Transverse colon (tissue), 4 donors: ENCODE measurements at regions not wholly inside any gene's neighbourhood (a gene's known extent, or its start where the extent isn't known, plus 50 kb on each side); places are given as distances from the start of the nearest gene placed in this dataset.

Experiments used
- DNase-seq: peaks from one replicate; pipeline ENCODE4 v3.0.0-alpha.2; 2019
- H3K27ac ChIP-seq, 4 donors: fragments of 200-600 bp; sonication (generic); 2 replicates each; pipeline ENCODE4 v1.5.1; 2016 to 2018; ENCODE audit warnings: inconsistent platforms in 4 of 4
- H3K27me3 ChIP-seq: fragments of 200-600 bp; sonication (generic); 2 replicates; pipeline ENCODE4 v1.5.1; 2017; ENCODE audit warnings: inconsistent platforms
- H3K36me3 ChIP-seq, 4 donors: fragments of 200-600 bp; sonication (generic); 2 replicates each; pipeline ENCODE4 v1.5.1; 2017 to 2019; ENCODE audit warnings: inconsistent platforms in 4 of 4
- H3K4me1 ChIP-seq, 4 donors: fragments of 200-600 bp; sonication (generic); 2 replicates each; pipeline ENCODE4 v1.5.1; 2017 to 2020; ENCODE audit warnings: inconsistent platforms in 4 of 4
- H3K4me3 ChIP-seq, 4 donors: fragments of 200-600 bp; sonication (generic); 1 replicate in 1 of 4; 2 replicates in 3 of 4; pipeline versions ENCODE4 v1.5.1 to v1.6.1; 2017 to 2019; ENCODE audit warnings: inconsistent platforms in 4 of 4
- H3K9me3 ChIP-seq, 2 donors: fragments of 200-600 bp; sonication (generic); 2 replicates each; pipeline ENCODE4 v1.5.1; 2017 to 2019; ENCODE audit warnings: inconsistent platforms in 2 of 2
- EP300 ChIP-seq: sonication (generic); formaldehyde crosslinking; IDR thresholded peaks from one replicate; pipeline ENCODE4 v1.6.1; 2017; ENCODE audit warnings: antibody characterized with exemption, low read depth
- POLR2A ChIP-seq: fragments of 450-650 bp; IDR thresholded peaks from one replicate; pipeline ENCODE4 v1.6.1; 2016; ENCODE audit warnings: antibody characterized with exemption, mild to moderate bottlenecking, moderate library complexity
- POLR2AphosphoS5 ChIP-seq, 3 donors: sonication (generic); formaldehyde crosslinking; IDR thresholded peaks; one replicate each; pipeline ENCODE4 v1.6.1; 2016; ENCODE audit warnings: antibody characterized with exemption in 3 of 3
- WGBS, 2 donors: methylation state at CpG; one replicate each; pipeline ENCODE4 v1.1.5; 2018; ENCODE audit warnings: low coverage in 1 of 2; 5-methylcytosine and 5-hydroxymethylcytosine counted together
- in situ Hi-C, 4 donors: fragments of 200-750 bp; cut with MboI; loops; one replicate each; pipeline versions ENCODE4 v1.15.0 to v1.15.1; 2017; ENCODE audit warnings: low sequenced_read_pairs in 3 of 4, low pct_ligation_motif_present in 1 of 4, low pct_unique_long_range_greater_than_20kb in 1 of 4
- intact Hi-C: fragments of 100-400 bp; cut with DNase I; formaldehyde crosslinking; loops from one replicate; pipeline ENCODE4 v1.15.1; 2023; ENCODE audit warnings: low total_unique reads
- TF ChIP-seq, protein P1 (sequence below), 5 experiments: fragments of 200-600 bp in 3 of 5; fragments of 450-650 bp in 2 of 5; sonication (generic) in 3 of 5; IDR thresholded peaks; 1 replicate in 2 of 5; 2 replicates in 3 of 5; pipeline ENCODE4 v1.5.1; 2016 to 2017; ENCODE audit warnings: antibody characterized with exemption in 5 of 5, inconsistent platforms in 3 of 5, mild to moderate bottlenecking in 2 of 5, moderate library complexity in 1 of 5

DNA sequence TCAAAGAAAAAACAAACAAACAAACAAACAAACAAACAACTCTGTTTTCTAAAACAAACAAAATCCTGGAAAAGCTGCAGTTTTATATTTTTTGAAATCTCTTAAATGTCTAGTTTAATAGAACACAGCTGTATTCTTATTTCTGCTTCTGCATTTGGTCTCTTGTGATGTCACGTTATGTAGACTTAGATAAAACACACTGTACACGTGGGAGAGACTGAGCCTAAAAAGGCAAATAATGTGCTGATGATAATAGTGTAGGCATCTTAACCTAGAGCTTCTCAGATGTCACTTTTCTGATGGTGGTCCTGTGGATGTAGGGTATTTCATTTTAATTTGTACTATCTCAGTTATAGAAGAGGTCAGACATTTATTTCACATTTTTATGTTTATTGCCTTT is 261.7 kb downstream of the UTRN start:
- Histone ChIP-seq H3K27ac (no peak overlapping the region), H3K4me3 (no peak overlapping the region), H3K27me3 (no peaks in the 10 kb centered on the region), H3K4me1 (no peaks in the 10 kb centered on the region), H3K36me3 (peaks cover 0 to 36% (median 6%) of the 10 kb centered on the region in 4 donors), H3K9me3 (no peaks in the 10 kb centered on the region)
- TF ChIP-seq, protein P1, sequence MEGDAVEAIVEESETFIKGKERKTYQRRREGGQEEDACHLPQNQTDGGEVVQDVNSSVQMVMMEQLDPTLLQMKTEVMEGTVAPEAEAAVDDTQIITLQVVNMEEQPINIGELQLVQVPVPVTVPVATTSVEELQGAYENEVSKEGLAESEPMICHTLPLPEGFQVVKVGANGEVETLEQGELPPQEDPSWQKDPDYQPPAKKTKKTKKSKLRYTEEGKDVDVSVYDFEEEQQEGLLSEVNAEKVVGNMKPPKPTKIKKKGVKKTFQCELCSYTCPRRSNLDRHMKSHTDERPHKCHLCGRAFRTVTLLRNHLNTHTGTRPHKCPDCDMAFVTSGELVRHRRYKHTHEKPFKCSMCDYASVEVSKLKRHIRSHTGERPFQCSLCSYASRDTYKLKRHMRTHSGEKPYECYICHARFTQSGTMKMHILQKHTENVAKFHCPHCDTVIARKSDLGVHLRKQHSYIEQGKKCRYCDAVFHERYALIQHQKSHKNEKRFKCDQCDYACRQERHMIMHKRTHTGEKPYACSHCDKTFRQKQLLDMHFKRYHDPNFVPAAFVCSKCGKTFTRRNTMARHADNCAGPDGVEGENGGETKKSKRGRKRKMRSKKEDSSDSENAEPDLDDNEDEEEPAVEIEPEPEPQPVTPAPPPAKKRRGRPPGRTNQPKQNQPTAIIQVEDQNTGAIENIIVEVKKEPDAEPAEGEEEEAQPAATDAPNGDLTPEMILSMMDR (IDR thresholded peaks at IDR 0.05) = no peak
- TF ChIP-seq EP300 (no peak), POLR2AphosphoS5 (IDR thresholded peaks at IDR 0.05) (no peak), POLR2A (no peak)
- WGBS, 2 donors = 76 to 80% methylated on average over 2 of the region's 2 CpGs
- intact Hi-C loops (no loop called here), in situ Hi-C loops (no loop called here)
- DNase-seq = no peak

DNA sequence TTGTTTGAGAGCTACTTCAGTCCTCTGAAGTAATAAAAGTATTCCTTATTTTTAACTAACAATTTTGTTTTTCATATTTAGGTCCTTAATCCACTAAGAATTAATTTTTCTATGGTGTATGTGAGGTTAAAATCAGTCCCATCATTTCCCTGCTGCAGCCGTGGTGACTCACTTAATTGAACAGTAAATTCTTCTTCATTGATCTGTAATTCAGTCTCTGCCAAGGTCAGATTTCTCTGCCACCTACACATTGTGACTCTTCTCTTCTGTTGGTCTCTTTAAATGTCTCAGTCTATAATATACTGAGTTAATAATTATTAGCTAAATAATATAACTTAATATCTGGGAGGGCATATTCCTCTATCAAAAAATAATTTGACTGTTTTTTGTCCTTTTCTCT is 262.3 kb downstream of the UTRN start:
- Histone ChIP-seq H3K9me3 (no peaks in the 10 kb centered on the region), H3K27ac (no peak overlapping the region), H3K27me3 (no peaks in the 10 kb centered on the region), H3K4me1 (no peaks in the 10 kb centered on the region), H3K36me3 (peaks cover 0 to 42% (median 7%) of the 10 kb centered on the region in 4 donors), H3K4me3 (no peak overlapping the region)
- intact Hi-C loops = no loop called here
- TF ChIP-seq, protein P1 (IDR thresholded peaks at IDR 0.05) = no peak
- TF ChIP-seq EP300 (no peak), POLR2A (no peak), POLR2AphosphoS5 (IDR thresholded peaks at IDR 0.05) (no peak)
- in situ Hi-C loops = no loop called here
- WGBS, 2 donors = 57 to 70% methylated on average over 1 of the region's 1 CpG
- DNase-seq = no peak

DNA sequence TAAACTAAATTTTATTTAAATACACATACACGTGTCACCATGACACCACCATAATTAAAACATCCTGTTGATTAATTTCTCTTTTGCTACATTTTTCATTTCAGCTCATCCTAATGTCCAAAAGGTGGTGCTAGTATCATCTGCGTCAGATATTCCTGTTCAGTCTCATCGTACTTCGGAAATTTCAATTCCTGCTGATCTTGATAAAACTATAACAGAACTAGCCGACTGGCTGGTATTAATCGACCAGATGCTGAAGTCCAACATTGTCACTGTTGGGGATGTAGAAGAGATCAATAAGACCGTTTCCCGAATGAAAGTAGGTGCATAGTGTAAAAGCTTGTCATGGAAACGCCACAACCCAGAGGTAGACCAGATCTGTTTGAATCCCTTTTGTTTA is 263.4 kb downstream of the UTRN start:
- no peak for DNase-seq
- WGBS, 2 donors = 70 to 91% methylated on average over 9 of the region's 9 CpGs
- no peak overlapping the region for H3K27ac ChIP-seq
- H3K4me1 ChIP-seq = no peaks in the 10 kb centered on the region
- in situ Hi-C loops = no loop called here
- intact Hi-C loops = no loop called here
- peaks cover 0 to 50% (median 7%) of the 10 kb centered on the region in 4 donors for H3K36me3 ChIP-seq
- H3K4me3 ChIP-seq = no peak overlapping the region
- TF ChIP-seq POLR2AphosphoS5 (IDR thresholded peaks at IDR 0.05) (no peak), EP300 (no peak)
- TF ChIP-seq, protein P1 (IDR thresholded peaks at IDR 0.05) = no peak
- H3K9me3 ChIP-seq = no peaks in the 10 kb centered on the region
- no peaks in the 10 kb centered on the region for H3K27me3 ChIP-seq

DNA sequence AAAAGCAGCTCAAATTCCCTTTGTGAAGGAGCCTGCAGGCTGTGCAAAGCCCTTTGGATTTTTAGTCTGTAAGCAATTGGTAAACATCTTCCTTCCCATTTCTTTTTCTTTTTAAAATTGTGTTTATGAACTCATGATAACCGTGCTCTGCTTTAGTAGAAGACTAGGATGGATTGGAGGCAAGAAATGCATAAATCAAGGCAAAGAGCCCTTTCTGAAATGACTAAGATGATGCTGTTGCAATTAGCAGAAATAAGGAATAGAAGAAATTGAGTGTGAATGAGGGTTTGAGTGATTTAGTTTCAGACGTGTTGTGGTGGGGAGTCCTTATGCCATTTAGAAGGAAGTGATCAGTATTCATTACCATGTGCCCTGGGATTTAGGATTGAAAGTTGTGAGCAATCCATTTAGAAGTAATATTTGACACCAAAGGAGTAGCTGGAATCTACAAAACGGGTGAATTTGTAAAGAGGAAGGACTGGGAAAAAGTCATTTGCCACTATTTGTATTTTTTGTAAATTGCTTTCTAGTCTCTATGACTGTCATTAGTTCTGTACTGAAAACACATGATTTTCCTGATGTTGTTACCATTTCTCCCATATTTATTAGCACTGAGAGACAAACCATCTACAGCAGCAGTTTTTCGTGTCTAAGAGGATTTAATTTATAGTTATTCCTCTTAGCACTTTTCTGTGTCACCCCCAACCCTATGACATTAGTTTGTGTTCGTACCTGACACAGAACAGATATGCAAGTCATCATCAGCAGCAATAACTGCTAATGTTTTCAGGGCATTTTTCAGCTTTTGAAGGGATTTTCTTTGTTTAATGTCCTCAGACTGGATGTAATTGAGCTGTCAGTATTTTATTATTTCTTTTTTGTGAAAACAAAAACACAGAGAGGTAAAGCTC is 265.0 kb downstream of the UTRN start:
- H3K27me3 ChIP-seq = no peaks in the 10 kb centered on the region
- no peak overlapping the region for H3K27ac ChIP-seq
- no peaks in the 10 kb centered on the region for H3K4me1 ChIP-seq
- no peak overlapping the region for H3K4me3 ChIP-seq
- H3K9me3 ChIP-seq = no peaks in the 10 kb centered on the region
- in situ Hi-C loops (no loop called here), intact Hi-C loops (no loop called here)
- TF ChIP-seq, protein P1 (IDR thresholded peaks at IDR 0.05) = no peak
- TF ChIP-seq POLR2A = no peak
- no peak for TF ChIP-seq POLR2AphosphoS5 (IDR thresholded peaks at IDR 0.05)
- no peak for TF ChIP-seq EP300
- WGBS, 2 donors = 92 to 93% methylated on average over 5 of the region's 5 CpGs
- H3K36me3 ChIP-seq = peaks cover 0 to 50% (median 5%) of the 10 kb centered on the region in 4 donors
- DNase-seq = no peak
